Effector memory CD4-positive, alpha-beta T cell (primary cell): ENCODE measurements at regions not wholly inside any gene's neighbourhood (a gene's known extent, or its start where the extent isn't known, plus 50 kb on each side); places are given as distances from the start of the nearest gene placed in this dataset.

Experiments
- DNase-seq, 3 donors: peaks; one replicate each; pipeline ENCODE4 v3.0.0-alpha.2; 2020
- H3K27ac ChIP-seq: 2 replicates; pipeline ENCODE4 v1.7.0; 2013; ENCODE audit warnings: mild to moderate bottlenecking, low read length, moderate library complexity; ENCODE audit not compliant: insufficient read depth, poor library complexity, severe bottlenecking
- H3K27me3 ChIP-seq: replicated peaks from 2 replicates; pipeline ENCODE4 v1.7.0; 2013; ENCODE audit warnings: mild to moderate bottlenecking, low read length; ENCODE audit not compliant: insufficient read depth, control insufficient read depth, poor library complexity, severe bottlenecking
- H3K36me3 ChIP-seq: 2 replicates; pipeline ENCODE4 v1.7.0; 2013; ENCODE audit warnings: mild to moderate bottlenecking, low read length, moderate library complexity; ENCODE audit not compliant: control insufficient read depth, insufficient read depth
- H3K4me1 ChIP-seq: 2 replicates; pipeline ENCODE4 v1.7.0; 2013; ENCODE audit warnings: low read length, mild to moderate bottlenecking; ENCODE audit not compliant: control insufficient read depth, insufficient read depth, poor library complexity, severe bottlenecking
- H3K4me3 ChIP-seq: 2 replicates; pipeline ENCODE4 v1.7.0; 2013; ENCODE audit warnings: low read length, low read depth, mild to moderate bottlenecking; ENCODE audit not compliant: insufficient read depth, poor library complexity, severe bottlenecking
- H3K9me3 ChIP-seq: 2 replicates; pipeline ENCODE4 v1.7.0; 2013; ENCODE audit warnings: mild to moderate bottlenecking, low read length, moderate library complexity; ENCODE audit not compliant: control insufficient read depth

DNA sequence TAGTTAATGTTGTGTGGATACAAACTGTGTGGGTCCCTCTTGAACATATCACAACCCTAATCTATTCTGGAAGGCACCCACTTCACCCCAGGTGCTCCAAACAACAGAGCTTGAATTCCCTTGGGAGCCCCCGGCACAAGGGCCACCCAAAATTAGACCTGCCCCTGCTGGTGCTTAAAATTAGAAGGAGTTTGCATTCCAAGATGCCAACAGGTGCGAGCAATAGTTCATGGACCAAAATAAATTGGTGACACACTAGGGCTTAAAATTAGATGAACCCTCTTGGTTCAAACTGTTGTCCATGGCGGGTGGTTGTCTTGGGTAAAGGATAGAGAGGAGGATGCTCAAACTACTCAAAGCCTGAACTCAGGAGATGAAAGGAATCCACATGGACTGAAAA lies 291.5 kb downstream of the MN1 start:
- H3K4me1 ChIP-seq, result no peaks in the 10 kb centered on the region
- DNase-seq, result no peak
- H3K27ac ChIP-seq, result no peak overlapping the region
- no peaks in the 10 kb centered on the region for H3K9me3 ChIP-seq
- no peak overlapping the region for H3K4me3 ChIP-seq
- H3K36me3 ChIP-seq, result no peaks in the 10 kb centered on the region
- H3K27me3 ChIP-seq, result no peaks in the 10 kb centered on the region

DNA sequence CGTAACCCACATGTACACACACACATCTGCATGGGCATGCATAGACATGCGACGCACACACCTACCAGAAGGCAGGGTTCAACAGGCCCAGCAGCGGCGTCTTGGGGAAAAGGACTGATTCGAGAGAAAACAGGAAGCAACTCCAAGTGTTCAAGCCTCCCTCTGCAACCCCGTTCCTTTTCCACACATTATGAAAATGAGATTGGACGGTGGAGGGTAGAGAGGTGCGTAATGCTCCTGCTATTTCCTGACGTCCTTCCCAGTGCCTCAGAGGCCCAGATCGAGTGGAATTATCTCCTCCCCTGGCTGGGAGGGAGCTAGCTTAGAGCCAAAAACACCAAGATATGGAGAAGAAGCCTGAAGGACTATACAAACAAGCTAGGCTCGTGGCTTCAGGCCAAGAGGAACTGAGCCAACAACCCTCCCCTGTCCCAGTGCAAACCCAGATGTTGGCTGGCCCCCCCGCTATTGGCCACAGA lies 289.2 kb downstream of the MN1 start:
- Histone ChIP-seq H3K27me3 (no peaks in the 10 kb centered on the region), H3K27ac (no peak overlapping the region), H3K36me3 (no peaks in the 10 kb centered on the region), H3K4me1 (no peaks in the 10 kb centered on the region), H3K4me3 (no peak overlapping the region), H3K9me3 (no peaks in the 10 kb centered on the region)
- DNase-seq, result no peak

GRCh38 chr22:27513021-27513420 lies 288.5 kb downstream of the MN1 start:
- Histone ChIP-seq H3K4me3 (no peak overlapping the region), H3K36me3 (no peaks in the 10 kb centered on the region), H3K27ac (no peak overlapping the region), H3K4me1 (no peaks in the 10 kb centered on the region), H3K9me3 (no peaks in the 10 kb centered on the region), H3K27me3 (no peaks in the 10 kb centered on the region)
- DNase-seq, result no peak

DNA sequence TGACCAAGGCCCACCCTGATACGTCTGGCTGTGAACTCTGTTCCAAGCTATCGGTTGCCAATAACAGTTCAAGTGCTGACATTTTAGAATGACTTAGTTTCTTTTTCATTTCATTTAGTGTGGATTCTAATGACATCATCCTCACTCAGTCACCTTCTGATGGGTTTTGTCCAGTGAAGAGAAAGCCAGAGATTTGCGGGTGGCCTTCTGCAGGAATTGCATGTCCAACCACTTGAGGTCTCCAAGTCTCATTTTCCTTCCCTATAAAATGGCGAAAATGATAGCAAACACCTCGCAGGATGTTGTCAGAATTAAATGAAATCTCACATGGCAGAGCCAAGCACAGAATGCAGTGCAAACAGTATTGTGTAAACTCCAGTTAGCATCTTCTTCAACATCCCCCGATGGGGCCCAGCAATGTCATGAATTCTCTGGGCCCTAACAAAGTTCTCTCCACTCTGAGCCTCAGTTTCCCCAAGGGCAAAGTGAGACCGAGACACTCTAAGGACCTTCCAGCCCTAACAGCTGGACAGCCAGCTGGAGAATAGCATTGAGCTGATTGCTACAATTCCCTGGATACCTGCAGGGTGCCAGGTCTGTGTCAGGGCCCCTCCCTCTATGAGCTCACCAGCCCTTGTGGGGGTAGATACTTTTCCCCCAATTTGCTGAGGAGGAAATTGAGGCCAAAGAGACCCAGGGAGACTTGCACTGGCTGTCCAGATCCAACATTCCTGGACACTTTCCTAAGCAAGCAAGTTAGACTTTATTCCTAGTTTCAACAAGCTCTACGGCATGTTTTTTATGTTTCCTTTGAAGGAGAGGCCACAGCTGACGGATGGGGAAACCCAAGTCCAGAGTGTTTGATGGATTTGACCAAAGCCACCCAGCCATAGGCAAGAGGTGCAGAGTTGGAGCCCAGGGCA lies 286.7 kb downstream of the MN1 start:
- no peaks in the 10 kb centered on the region for H3K9me3 ChIP-seq
- H3K4me3 ChIP-seq, result no peak overlapping the region
- no peaks in the 10 kb centered on the region for H3K36me3 ChIP-seq
- no peak overlapping the region for H3K27ac ChIP-seq
- no peak for DNase-seq
- no peaks in the 10 kb centered on the region for H3K27me3 ChIP-seq
- no peaks in the 10 kb centered on the region for H3K4me1 ChIP-seq

- H3K27ac ChIP-seq, result no peak overlapping the region
- H3K27me3 ChIP-seq, result no peaks in the 10 kb centered on the region
- DNase-seq, result no peak
- H3K4me3 ChIP-seq, result no peak overlapping the region
- H3K9me3 ChIP-seq, result no peaks in the 10 kb centered on the region
- H3K36me3 ChIP-seq, result no peaks in the 10 kb centered on the region
- no peaks in the 10 kb centered on the region for H3K4me1 ChIP-seq
These were observed 284.0 kb downstream of the MN1 start for GRCh38 chr22:27517361-27518155.

DNA sequence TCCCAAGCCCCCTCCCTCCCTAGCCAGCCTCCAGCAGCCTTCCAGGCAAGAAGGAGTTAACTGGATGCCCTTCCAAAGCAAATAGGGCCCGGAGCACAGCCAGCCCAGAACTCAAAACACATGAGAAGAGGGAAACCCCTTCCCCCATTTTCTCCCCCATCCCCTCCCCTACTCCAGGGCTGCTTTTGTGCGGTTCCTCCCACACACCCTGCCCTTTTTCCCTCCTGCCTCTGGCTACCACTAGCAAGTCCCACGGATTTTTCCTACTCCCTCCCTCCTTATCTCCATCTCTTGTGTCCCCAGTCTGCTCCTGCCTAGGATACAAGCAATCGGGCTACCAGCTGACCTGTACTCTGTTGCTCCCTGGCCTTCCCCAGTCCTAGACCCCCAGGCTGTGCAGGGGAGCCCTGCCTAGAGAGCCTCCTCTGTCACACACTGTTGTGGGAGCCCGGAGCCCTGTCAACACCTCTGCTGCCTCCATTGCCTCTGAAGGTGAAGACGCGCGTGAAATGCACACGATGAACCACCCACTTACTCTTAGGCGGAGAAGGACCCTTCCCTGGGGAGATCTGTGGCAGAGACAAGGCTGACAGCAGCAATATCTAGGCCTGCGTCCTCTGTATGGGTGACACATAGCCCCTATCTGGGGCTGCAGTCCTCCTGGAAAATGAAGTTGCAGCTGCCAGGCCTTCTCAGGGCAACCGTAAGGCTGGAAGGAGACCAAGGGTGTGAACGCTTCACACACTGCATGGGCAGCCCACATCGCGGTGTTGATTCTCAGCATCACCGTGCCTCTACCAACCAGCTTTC lies 282.8 kb downstream of the MN1 start:
- no peaks in the 10 kb centered on the region for H3K36me3 ChIP-seq
- H3K4me1 ChIP-seq, result no peaks in the 10 kb centered on the region
- H3K4me3 ChIP-seq, result no peak overlapping the region
- no peak for DNase-seq
- H3K9me3 ChIP-seq, result no peaks in the 10 kb centered on the region
- H3K27ac ChIP-seq, result no peak overlapping the region
- H3K27me3 ChIP-seq, result no peaks in the 10 kb centered on the region

DNA sequence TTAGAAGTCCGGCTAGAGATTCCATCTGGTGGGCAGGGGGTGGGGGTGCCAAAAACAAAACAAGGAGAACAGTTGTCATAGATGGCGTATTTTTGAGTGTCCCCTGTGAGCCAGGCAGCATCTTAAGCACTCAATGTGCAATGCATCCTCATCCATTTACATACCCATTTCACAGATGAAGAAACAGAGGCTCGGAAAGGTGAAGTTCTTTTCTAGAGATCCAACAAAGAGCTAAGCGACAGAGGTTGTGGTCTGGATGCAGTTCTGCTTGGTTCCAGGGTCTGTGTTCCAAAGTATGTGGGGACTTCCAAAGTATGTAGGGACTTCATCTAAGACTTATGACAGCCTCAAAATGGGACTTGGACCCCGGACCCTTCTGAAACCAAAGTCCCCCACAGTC lies 277.8 kb downstream of the MN1 start:
- no peaks in the 10 kb centered on the region for H3K9me3 ChIP-seq
- no peaks in the 10 kb centered on the region for H3K36me3 ChIP-seq
- no peaks in the 10 kb centered on the region for H3K4me1 ChIP-seq
- H3K27ac ChIP-seq, result no peak overlapping the region
- DNase-seq, result no peak
- no peak overlapping the region for H3K4me3 ChIP-seq
- no peaks in the 10 kb centered on the region for H3K27me3 ChIP-seq

GRCh38 chr22:27525711-27526110 lies 275.8 kb downstream of the MN1 start:
- H3K4me1 ChIP-seq, result no peaks in the 10 kb centered on the region
- no peaks in the 10 kb centered on the region for H3K27me3 ChIP-seq

DNA sequence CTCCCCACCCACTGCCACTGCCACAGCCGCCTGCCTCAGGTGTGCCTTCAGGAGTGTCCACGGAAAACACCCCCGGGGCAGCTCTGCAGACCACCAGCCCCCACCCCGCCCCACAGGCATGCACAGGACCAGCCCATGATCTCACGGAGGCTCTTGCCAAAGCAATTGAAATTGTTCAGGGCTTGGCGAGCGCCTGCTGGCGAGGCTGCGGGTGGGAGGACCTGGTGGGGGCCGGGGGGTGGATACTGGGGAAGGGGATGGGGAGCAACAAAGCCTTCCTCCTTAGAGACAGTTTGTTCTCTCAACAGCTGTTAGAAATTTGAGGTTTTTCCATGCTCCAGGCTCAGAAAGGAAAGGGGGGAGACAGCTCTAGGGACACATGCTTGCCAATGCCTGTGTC lies 274.7 kb downstream of the MN1 start:
- Histone ChIP-seq H3K9me3 (no peaks in the 10 kb centered on the region), H3K36me3 (no peaks in the 10 kb centered on the region), H3K4me1 (no peaks in the 10 kb centered on the region), H3K27ac (no peak overlapping the region), H3K27me3 (no peaks in the 10 kb centered on the region), H3K4me3 (no peak overlapping the region)
- DNase-seq, result no peak

More at GRCh38 chr22:27525711-27526110, 275.8 kb downstream of the MN1 start:
- Histone ChIP-seq H3K36me3 (no peaks in the 10 kb centered on the region), H3K9me3 (no peaks in the 10 kb centered on the region), H3K4me3 (no peak overlapping the region), H3K27ac (no peak overlapping the region)
- no peak for DNase-seq
